ENCODE measurements at regions not wholly inside any gene's neighbourhood (a gene's known extent, or its start where the extent isn't known, plus 50 kb on each side); places are given as distances from the start of the nearest gene placed in this dataset.
"Not testable (repeated sequence)": the region's sequence is repeated elsewhere in the genome, so short reads cannot be mapped to it uniquely, and the experiment has no call there.

DNA sequence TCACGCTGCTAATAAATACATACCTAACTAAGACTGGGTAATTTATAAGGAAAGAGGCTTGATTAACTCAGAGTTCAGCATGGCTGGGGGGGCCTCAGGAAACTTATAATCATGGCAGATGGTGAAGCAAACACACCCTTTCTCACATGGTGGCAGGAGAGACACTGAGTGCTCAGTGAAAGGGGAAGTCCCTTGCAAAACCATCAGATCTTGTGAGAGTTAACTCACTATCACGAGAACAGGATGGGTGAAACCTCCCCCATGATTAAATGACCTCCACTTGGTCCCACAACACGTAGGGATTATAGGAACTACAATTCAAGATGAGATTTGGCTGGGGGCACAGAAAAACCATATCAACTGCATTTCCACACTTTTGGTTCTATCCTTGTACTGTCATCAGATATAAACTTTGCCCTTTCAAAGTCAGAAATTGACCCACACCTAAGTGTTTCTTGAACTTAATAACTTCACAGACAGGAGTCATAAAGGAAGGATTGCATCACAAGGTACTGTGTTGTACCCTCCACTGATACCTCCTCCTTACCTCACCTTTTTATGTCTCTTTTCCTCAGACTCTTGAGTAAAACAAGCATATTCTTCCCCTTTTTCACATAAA lies 319.1 kb upstream of the PIK3R1 start:
- no peak overlapping the region for H3K27ac ChIP-seq (ENCODE audit: low read depth in 1 of 2, low read length in 2 of 2)
- peaks cover 0 to 3% (median 1%) of the 10 kb centered on the region in 4 donors for H3K9me3 ChIP-seq (ENCODE audit: control insufficient read depth in 4 of 4, low read length in 3 of 4)
- WGBS: 84% methylated on average over 3 of the region's 3 CpGs
- H3K27me3 ChIP-seq (ENCODE audit: control insufficient read depth in 4 of 4, insufficient read depth in 4 of 4, low read length in 3 of 4): no peaks in the 10 kb centered on the region
- no peak for DNase-seq (ENCODE audit: low spot score)
- no peak overlapping the region for H3K9ac ChIP-seq (ENCODE audit: low read depth in 1 of 2, low read length in 2 of 2)
- no peak for TF ChIP-seq FOXA1 (IDR thresholded peaks at IDR 0.05)
- no peak for TF ChIP-seq SP1 (IDR thresholded peaks at IDR 0.05)
- no peak for TF ChIP-seq CTCF (IDR thresholded peaks at IDR 0.05; ENCODE audit: low read depth, low read length, missing input control)
- TF ChIP-seq MAX (IDR thresholded peaks at IDR 0.05): no peak
- TF ChIP-seq GABPA (IDR thresholded peaks at IDR 0.05 in 1 of 2, conservative IDR thresholded peaks at IDR 0.05 in 1 of 2): no peak
- no peak for TF ChIP-seq NR2F2 (IDR thresholded peaks at IDR 0.05)
- TF ChIP-seq EGR1 (IDR thresholded peaks at IDR 0.05; ENCODE audit: low read depth in 2 of 2): no peak
- TF ChIP-seq HNF4A (conservative IDR thresholded peaks at IDR 0.05): no peak
- no peak for TF ChIP-seq TAF1 (conservative IDR thresholded peaks at IDR 0.05)
- TF ChIP-seq, protein P1, sequence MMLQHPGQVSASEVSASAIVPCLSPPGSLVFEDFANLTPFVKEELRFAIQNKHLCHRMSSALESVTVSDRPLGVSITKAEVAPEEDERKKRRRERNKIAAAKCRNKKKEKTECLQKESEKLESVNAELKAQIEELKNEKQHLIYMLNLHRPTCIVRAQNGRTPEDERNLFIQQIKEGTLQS (IDR thresholded peaks at IDR 0.05): no peak
- TF ChIP-seq, protein P2, sequence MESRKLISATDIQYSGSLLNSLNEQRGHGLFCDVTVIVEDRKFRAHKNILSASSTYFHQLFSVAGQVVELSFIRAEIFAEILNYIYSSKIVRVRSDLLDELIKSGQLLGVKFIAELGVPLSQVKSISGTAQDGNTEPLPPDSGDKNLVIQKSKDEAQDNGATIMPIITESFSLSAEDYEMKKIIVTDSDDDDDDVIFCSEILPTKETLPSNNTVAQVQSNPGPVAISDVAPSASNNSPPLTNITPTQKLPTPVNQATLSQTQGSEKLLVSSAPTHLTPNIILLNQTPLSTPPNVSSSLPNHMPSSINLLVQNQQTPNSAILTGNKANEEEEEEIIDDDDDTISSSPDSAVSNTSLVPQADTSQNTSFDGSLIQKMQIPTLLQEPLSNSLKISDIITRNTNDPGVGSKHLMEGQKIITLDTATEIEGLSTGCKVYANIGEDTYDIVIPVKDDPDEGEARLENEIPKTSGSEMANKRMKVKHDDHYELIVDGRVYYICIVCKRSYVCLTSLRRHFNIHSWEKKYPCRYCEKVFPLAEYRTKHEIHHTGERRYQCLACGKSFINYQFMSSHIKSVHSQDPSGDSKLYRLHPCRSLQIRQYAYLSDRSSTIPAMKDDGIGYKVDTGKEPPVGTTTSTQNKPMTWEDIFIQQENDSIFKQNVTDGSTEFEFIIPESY (IDR thresholded peaks at IDR 0.05): no peak
- TF ChIP-seq HNF4G (IDR thresholded peaks at IDR 0.05): no peak
- no peak for TF ChIP-seq YY1 (IDR thresholded peaks at IDR 0.05)
- no peak overlapping the region for H3K4me3 ChIP-seq (ENCODE audit: low read depth in 1 of 3, low read length in 3 of 3)
- H3K4me1 ChIP-seq (ENCODE audit: control insufficient read depth in 4 of 4, insufficient read depth in 4 of 4, low read length in 3 of 4): peaks cover 3 to 12% (median 7%) of the 10 kb centered on the region in 4 donors
- H3K36me3 ChIP-seq (ENCODE audit: control insufficient read depth in 4 of 4, insufficient read depth in 3 of 4, low read depth in 1 of 4, low read length in 3 of 4): no peaks in the 10 kb centered on the region

DNA sequence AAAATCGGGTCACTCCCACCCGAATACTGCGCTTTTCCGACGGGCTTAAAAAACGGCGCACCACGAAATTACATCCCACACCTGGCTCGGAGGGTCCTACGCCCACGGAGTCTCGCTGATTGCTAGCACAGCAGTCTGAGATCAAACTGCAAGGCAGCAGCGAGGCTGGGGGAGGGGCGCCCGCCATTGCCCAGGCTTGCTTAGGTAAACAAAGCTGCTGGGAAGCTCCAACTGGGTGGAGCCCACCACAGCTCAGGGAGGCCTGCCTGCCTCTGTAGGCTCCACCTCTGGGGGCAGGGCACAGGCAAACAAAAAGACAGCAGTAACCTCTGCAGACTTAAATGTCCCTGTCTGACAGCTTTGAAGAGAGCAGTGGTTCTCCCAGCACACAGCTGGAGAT lies 325.7 kb upstream of the PIK3R1 start:
- not testable (repeated sequence) for H3K4me3 ChIP-seq (ENCODE audit: low read depth in 1 of 3, low read length in 3 of 3); DNase-seq (ENCODE audit: low spot score); H3K9ac ChIP-seq (ENCODE audit: low read depth in 1 of 2, low read length in 2 of 2); H3K9me3 ChIP-seq (ENCODE audit: control insufficient read depth in 4 of 4, low read length in 3 of 4); H3K36me3 ChIP-seq (ENCODE audit: control insufficient read depth in 4 of 4, insufficient read depth in 3 of 4, low read depth in 1 of 4, low read length in 3 of 4); H3K27ac ChIP-seq (ENCODE audit: low read depth in 1 of 2, low read length in 2 of 2); H3K4me1 ChIP-seq (ENCODE audit: control insufficient read depth in 4 of 4, insufficient read depth in 4 of 4, low read length in 3 of 4); H3K27me3 ChIP-seq (ENCODE audit: control insufficient read depth in 4 of 4, insufficient read depth in 4 of 4, low read length in 3 of 4)
- WGBS: 90% methylated on average over 15 of the region's 15 CpGs

DNA sequence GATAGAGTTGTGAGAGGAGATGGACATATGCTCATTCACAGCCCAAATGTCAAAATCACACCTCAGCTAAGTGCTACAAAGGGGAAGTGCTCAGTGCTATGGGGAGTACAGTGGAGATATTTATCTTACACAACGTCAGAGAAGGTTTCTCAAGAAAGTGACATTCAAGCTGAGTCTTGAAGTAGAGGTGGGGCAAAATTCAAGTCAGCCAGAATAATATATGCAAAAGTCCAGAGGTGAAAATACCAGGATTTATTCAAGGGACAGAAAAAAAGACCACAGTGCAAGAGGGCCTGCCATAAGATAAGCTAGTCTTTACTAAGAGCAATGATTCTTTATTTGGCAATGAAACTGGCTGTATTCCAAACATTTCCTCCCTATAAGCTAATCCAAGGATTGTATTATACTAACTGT lies 327.8 kb upstream of the PIK3R1 start:
- no peak for TF ChIP-seq JUND (IDR thresholded peaks at IDR 0.05)
- Histone ChIP-seq H3K36me3 (ENCODE audit: control insufficient read depth in 4 of 4, insufficient read depth in 3 of 4, low read depth in 1 of 4, low read length in 3 of 4) (no peaks in the 10 kb centered on the region), H3K9me3 (ENCODE audit: control insufficient read depth in 4 of 4, low read length in 3 of 4) (no peaks in the 10 kb centered on the region), H3K4me1 (ENCODE audit: control insufficient read depth in 4 of 4, insufficient read depth in 4 of 4, low read length in 3 of 4) (no peaks in the 10 kb centered on the region), H3K9ac (ENCODE audit: low read depth in 1 of 2, low read length in 2 of 2) (no peak overlapping the region), H3K27ac (ENCODE audit: low read depth in 1 of 2, low read length in 2 of 2) (no peak overlapping the region), H3K27me3 (ENCODE audit: control insufficient read depth in 4 of 4, insufficient read depth in 4 of 4, low read length in 3 of 4) (no peaks in the 10 kb centered on the region), H3K4me3 (ENCODE audit: low read depth in 1 of 3, low read length in 3 of 3) (no peak overlapping the region)
- WGBS: 81% methylated on average over 1 of the region's 1 CpG
- no peak for DNase-seq (ENCODE audit: low spot score)

Measured in liver (tissue), 8 donors.